Transverse colon (tissue), 4 donors: ENCODE measurements at regions not wholly inside any gene's neighbourhood (a gene's known extent, or its start where the extent isn't known, plus 50 kb on each side); places are given as distances from the start of the nearest gene placed in this dataset.

Experiments
- POLR2AphosphoS5 ChIP-seq, 3 donors: sonication (generic); formaldehyde crosslinking; IDR thresholded peaks; one replicate each; pipeline ENCODE4 v1.6.1; 2016; ENCODE audit warnings: antibody characterized with exemption in 3 of 3
- TF ChIP-seq, protein P1 (sequence below), 5 experiments: fragments of 200-600 bp in 3 of 5; fragments of 450-650 bp in 2 of 5; sonication (generic) in 3 of 5; IDR thresholded peaks; 1 replicate in 2 of 5; 2 replicates in 3 of 5; pipeline ENCODE4 v1.5.1; 2016 to 2017; ENCODE audit warnings: antibody characterized with exemption in 5 of 5, inconsistent platforms in 3 of 5, mild to moderate bottlenecking in 2 of 5, moderate library complexity in 1 of 5

DNA sequence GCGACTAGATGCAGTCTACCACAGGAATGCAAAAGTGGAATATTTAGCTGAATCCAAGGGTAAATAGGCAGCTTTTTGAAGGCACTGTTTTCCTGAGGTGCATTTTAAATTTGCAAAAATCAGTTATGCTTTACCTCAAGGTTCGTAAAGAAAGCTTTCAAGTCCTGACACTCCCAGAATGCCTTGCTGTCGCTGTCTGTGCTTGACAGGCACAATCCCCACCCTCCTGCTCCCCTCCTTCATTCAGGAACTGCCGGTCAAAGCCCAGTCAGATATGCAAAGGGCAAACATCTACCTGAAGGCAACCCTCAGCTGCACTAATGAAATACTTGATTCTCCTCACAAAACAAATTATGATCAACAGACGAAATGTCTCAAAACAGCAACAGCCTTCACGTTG lies 97.4 kb upstream of the DDX18 start:
- TF ChIP-seq, protein P1, sequence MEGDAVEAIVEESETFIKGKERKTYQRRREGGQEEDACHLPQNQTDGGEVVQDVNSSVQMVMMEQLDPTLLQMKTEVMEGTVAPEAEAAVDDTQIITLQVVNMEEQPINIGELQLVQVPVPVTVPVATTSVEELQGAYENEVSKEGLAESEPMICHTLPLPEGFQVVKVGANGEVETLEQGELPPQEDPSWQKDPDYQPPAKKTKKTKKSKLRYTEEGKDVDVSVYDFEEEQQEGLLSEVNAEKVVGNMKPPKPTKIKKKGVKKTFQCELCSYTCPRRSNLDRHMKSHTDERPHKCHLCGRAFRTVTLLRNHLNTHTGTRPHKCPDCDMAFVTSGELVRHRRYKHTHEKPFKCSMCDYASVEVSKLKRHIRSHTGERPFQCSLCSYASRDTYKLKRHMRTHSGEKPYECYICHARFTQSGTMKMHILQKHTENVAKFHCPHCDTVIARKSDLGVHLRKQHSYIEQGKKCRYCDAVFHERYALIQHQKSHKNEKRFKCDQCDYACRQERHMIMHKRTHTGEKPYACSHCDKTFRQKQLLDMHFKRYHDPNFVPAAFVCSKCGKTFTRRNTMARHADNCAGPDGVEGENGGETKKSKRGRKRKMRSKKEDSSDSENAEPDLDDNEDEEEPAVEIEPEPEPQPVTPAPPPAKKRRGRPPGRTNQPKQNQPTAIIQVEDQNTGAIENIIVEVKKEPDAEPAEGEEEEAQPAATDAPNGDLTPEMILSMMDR (IDR thresholded peaks at IDR 0.05), result no peak
- TF ChIP-seq POLR2AphosphoS5 (IDR thresholded peaks at IDR 0.05), result no peak
